Liver (tissue), 8 donors: ENCODE measurements at regions not wholly inside any gene's neighbourhood (a gene's known extent, or its start where the extent isn't known, plus 50 kb on each side); places are given as distances from the start of the nearest gene placed in this dataset.

Experiments
- DNase-seq: peaks from one replicate; pipeline ENCODE4 v3.0.0-alpha.2; 2017; ENCODE audit warnings: low spot score
- H3K27ac ChIP-seq, 2 donors: one replicate each; pipeline ENCODE4 v1.7.0; 2013; ENCODE audit warnings: inconsistent platforms in 2 of 2, low read length in 2 of 2, control low read depth in 1 of 2, low read depth in 1 of 2, mild to moderate bottlenecking in 1 of 2
- H3K27me3 ChIP-seq, 4 donors: one replicate each; pipeline versions ENCODE4 v1.6.1 to v1.7.0; 2013; ENCODE audit warnings: low read length in 3 of 4, inconsistent platforms in 1 of 4, mild to moderate bottlenecking in 1 of 4, moderate library complexity in 1 of 4; ENCODE audit not compliant: control insufficient read depth in 4 of 4, insufficient read depth in 4 of 4
- H3K36me3 ChIP-seq, 4 donors: one replicate each; pipeline versions ENCODE4 v1.6.1 to v1.7.0; 2013; ENCODE audit warnings: low read length in 3 of 4, mild to moderate bottlenecking in 3 of 4, low read depth in 1 of 4, moderate library complexity in 1 of 4; ENCODE audit not compliant: control insufficient read depth in 4 of 4, insufficient read depth in 3 of 4
- H3K4me1 ChIP-seq, 4 donors: one replicate each; pipeline versions ENCODE4 v1.6.1 to v1.7.0; 2013; ENCODE audit warnings: low read length in 3 of 4, mild to moderate bottlenecking in 3 of 4, moderate library complexity in 1 of 4; ENCODE audit not compliant: control insufficient read depth in 4 of 4, insufficient read depth in 4 of 4
- H3K4me3 ChIP-seq, 3 donors: one replicate each; pipeline versions ENCODE4 v1.6.1 to v1.7.0; 2013; ENCODE audit warnings: low read length in 3 of 3, control low read depth in 1 of 3, low read depth in 1 of 3, mild to moderate bottlenecking in 1 of 3
- H3K9ac ChIP-seq, 2 donors: one replicate each; pipeline ENCODE4 v1.7.0; 2013; ENCODE audit warnings: low read length in 2 of 2, mild to moderate bottlenecking in 2 of 2, moderate library complexity in 2 of 2, control low read depth in 1 of 2, low read depth in 1 of 2
- H3K9me3 ChIP-seq, 4 donors: one replicate each; pipeline versions ENCODE4 v1.6.1 to v1.7.0; 2013; ENCODE audit warnings: low read length in 3 of 4; ENCODE audit not compliant: control insufficient read depth in 4 of 4
- ATF3 ChIP-seq: IDR thresholded peaks from 2 replicates; pipeline ENCODE4 v1.6.1; 2016; ENCODE audit warnings: antibody characterized with exemption
- CTCF ChIP-seq: fragments of 150-350 bp; IDR thresholded peaks from 2 replicates; pipeline ENCODE4 v1.5.1; 2017; ENCODE audit warnings: improper control_type of control experiment, low read depth, low read length; ENCODE audit not compliant: missing input control
- EGR1 ChIP-seq, 2 donors: IDR thresholded peaks; 2 replicates each; pipeline ENCODE4 v1.6.1; 2016 to 2018; ENCODE audit warnings: antibody characterized with exemption in 2 of 2, low read depth in 2 of 2
- FOXA1 ChIP-seq: IDR thresholded peaks from 2 replicates; pipeline ENCODE4 v1.6.1; 2016; ENCODE audit warnings: antibody characterized with exemption
- FOXA2 ChIP-seq: IDR thresholded peaks from 2 replicates; pipeline ENCODE4 v1.6.1; 2016; ENCODE audit warnings: antibody characterized with exemption
- GABPA ChIP-seq, 2 donors: IDR thresholded peaks in 1 of 2; conservative IDR thresholded peaks in 1 of 2; 2 replicates each; pipeline ENCODE4 v1.6.1; 2016; ENCODE audit warnings: antibody characterized with exemption in 2 of 2, mild to moderate bottlenecking in 1 of 2, moderate library complexity in 1 of 2
- HNF4A ChIP-seq, 2 donors: conservative IDR thresholded peaks; 2 replicates each; pipeline ENCODE4 v1.6.1; 2016; ENCODE audit warnings: antibody characterized with exemption in 2 of 2, mild to moderate bottlenecking in 2 of 2
- HNF4G ChIP-seq: IDR thresholded peaks from 2 replicates; pipeline ENCODE4 v1.6.1; 2016; ENCODE audit warnings: antibody characterized with exemption
- JUND ChIP-seq, 2 donors: IDR thresholded peaks; 2 replicates each; pipeline ENCODE4 v1.6.1; 2016; ENCODE audit warnings: antibody characterized with exemption in 2 of 2
- MAX ChIP-seq: IDR thresholded peaks from 2 replicates; pipeline ENCODE4 v1.6.1; 2016; ENCODE audit warnings: antibody characterized with exemption
- NR2F2 ChIP-seq: IDR thresholded peaks from 2 replicates; pipeline ENCODE4 v1.6.1; 2016; ENCODE audit warnings: antibody characterized with exemption
- RAD21 ChIP-seq, 2 donors: IDR thresholded peaks; 2 replicates each; pipeline ENCODE4 v1.6.1; 2016; ENCODE audit warnings: antibody characterized with exemption in 2 of 2, mild to moderate bottlenecking in 2 of 2
- REST ChIP-seq: IDR thresholded peaks from 2 replicates; pipeline ENCODE4 v1.6.1; 2016; ENCODE audit warnings: antibody characterized with exemption, mild to moderate bottlenecking
- RXRA ChIP-seq, 2 donors: IDR thresholded peaks; 2 replicates each; pipeline ENCODE4 v1.6.1; 2017 to 2018; ENCODE audit warnings: antibody characterized with exemption in 2 of 2, mild to moderate bottlenecking in 1 of 2
- SP1 ChIP-seq: IDR thresholded peaks from 2 replicates; pipeline ENCODE4 v1.6.1; 2018; ENCODE audit warnings: antibody characterized with exemption, mild to moderate bottlenecking
- TAF1 ChIP-seq: conservative IDR thresholded peaks from 2 replicates; pipeline ENCODE4 v1.6.1; 2016; ENCODE audit warnings: antibody characterized with exemption, mild to moderate bottlenecking
- YY1 ChIP-seq: IDR thresholded peaks from 2 replicates; pipeline ENCODE4 v1.6.1; 2016; ENCODE audit warnings: antibody characterized with exemption, mild to moderate bottlenecking
- ZBTB33 ChIP-seq: IDR thresholded peaks from 2 replicates; pipeline ENCODE4 v1.6.1; 2016; ENCODE audit warnings: antibody characterized with exemption
- WGBS: extraction: QIAGEN DNeasy Blood & Tissue Kit; methylation state at CpG from one replicate; pipeline ENCODE4 v1.1.7; 2013; 5-methylcytosine and 5-hydroxymethylcytosine counted together
- donor health status: healthy.
- donor health status: healthy.
- donor health status: healthy.
- donor health status: healthy.
- donor health status: healthy.

GRCh38 chr1:168374566-168374965 is 93.9 kb downstream of the TBX19 start:
- 90% methylated on average over 3 of the region's 3 CpGs for WGBS
- Histone ChIP-seq H3K27ac (no peak overlapping the region), H3K4me1 (no peaks in the 10 kb centered on the region)

More at GRCh38 chr1:168374566-168374965, 93.9 kb downstream of the TBX19 start:
- no peaks in the 10 kb centered on the region for H3K9me3 ChIP-seq
- H3K27me3 ChIP-seq: no peaks in the 10 kb centered on the region
- no peaks in the 10 kb centered on the region for H3K36me3 ChIP-seq
- TF ChIP-seq EGR1 (IDR thresholded peaks at IDR 0.05; ENCODE audit: low read depth in 2 of 2) (no peak), TAF1 (no peak), SP1 (no peak), CTCF (no peak), ATF3 (no peak), FOXA1 (no peak), MAX (no peak), REST (no peak), HNF4A (conservative IDR thresholded peaks at IDR 0.05) (no peak), RAD21 (IDR thresholded peaks at IDR 0.05) (no peak), HNF4G (no peak), GABPA (IDR thresholded peaks at IDR 0.05 in 1 of 2, conservative IDR thresholded peaks at IDR 0.05 in 1 of 2) (no peak), YY1 (no peak), JUND (IDR thresholded peaks at IDR 0.05) (no peak), ZBTB33 (no peak), RXRA (IDR thresholded peaks at IDR 0.05) (no peak), FOXA2 (no peak), NR2F2 (no peak)
- no peak overlapping the region for H3K4me3 ChIP-seq
- no peak overlapping the region for H3K9ac ChIP-seq
- no peak for DNase-seq
